Smooth muscle cell (in vitro differentiated cells): ENCODE measurements at regions not wholly inside any gene's neighbourhood (a gene's known extent, or its start where the extent isn't known, plus 50 kb on each side); places are given as distances from the start of the nearest gene placed in this dataset.

Source experiments
- DNase-seq: peaks from one replicate; lab custom pipeline; 2025; ENCODE audit not compliant: unreplicated experiment; lab: John Stamatoyannopoulos, UW
- H2AFZ ChIP-seq: fragments of 200-600 bp; sonication (generic); 2 replicates; pipeline ENCODE4 v1.6.0; 2016; ENCODE audit warnings: antibody characterized with exemption, low read depth, mild to moderate bottlenecking
- H3F3A ChIP-seq: fragments of 200-600 bp; sonication (generic); 2 replicates; pipeline ENCODE4 v1.6.0; 2017; ENCODE audit warnings: antibody characterized with exemption, low read depth
- H3K27ac ChIP-seq: fragments of 200-600 bp; sonication (generic); 2 replicates; pipeline ENCODE4 v1.5.1; 2016; ENCODE audit warnings: low read depth, mild to moderate bottlenecking
- H3K27me3 ChIP-seq: fragments of 200-600 bp; sonication (generic); 2 replicates; pipeline ENCODE4 v1.6.1; 2016; ENCODE audit warnings: low read depth, mild to moderate bottlenecking
- H3K36me3 ChIP-seq: fragments of 200-600 bp; sonication (generic); 2 replicates; pipeline ENCODE4 v1.5.1; 2016; ENCODE audit warnings: low read depth
- H3K4me1 ChIP-seq: fragments of 200-600 bp; sonication (generic); 2 replicates; pipeline ENCODE4 v1.5.1; 2016; ENCODE audit warnings: low read depth
- H3K4me2 ChIP-seq: fragments of 200-600 bp; sonication (generic); 2 replicates; pipeline ENCODE4 v1.6.0; 2016; ENCODE audit warnings: mild to moderate bottlenecking
- H3K4me3 ChIP-seq: fragments of 200-600 bp; sonication (generic); 2 replicates; pipeline ENCODE4 v1.5.1; 2016; ENCODE audit warnings: mild to moderate bottlenecking
- H3K79me2 ChIP-seq: fragments of 200-600 bp; sonication (generic); 2 replicates; pipeline ENCODE4 v1.6.0; 2016; ENCODE audit warnings: low read depth, mild to moderate bottlenecking
- H3K9ac ChIP-seq: fragments of 200-600 bp; sonication (generic); 2 replicates; pipeline ENCODE4 v1.6.0; 2016; ENCODE audit warnings: low read depth
- H3K9me3 ChIP-seq: fragments of 200-600 bp; sonication (generic); replicated peaks from 2 replicates; pipeline ENCODE4 v1.5.1; 2016; ENCODE audit warnings: low read depth
- H4K20me1 ChIP-seq: fragments of 200-600 bp; sonication (generic); 2 replicates; pipeline ENCODE4 v1.6.0; 2016; ENCODE audit warnings: low read depth
- CTCF ChIP-seq: fragments of 200-600 bp; sonication (generic); IDR thresholded peaks from 2 replicates; pipeline ENCODE4 v1.5.1; 2017; ENCODE audit warnings: borderline replicate concordance, mild to moderate bottlenecking, antibody characterized with exemption; ENCODE audit not compliant: insufficient read depth, poor library complexity, severe bottlenecking
- WGBS: methylation state at CpG from one replicate; pipeline ENCODE4 v1.1.7; 2016; ENCODE audit warnings: low lambda C conversion rate; 5-methylcytosine and 5-hydroxymethylcytosine counted together

GRCh38 chr22:49191506-49191980, 636.1 kb downstream of the BRD1 start:
- DNase-seq, result no peak
- no peaks in the 10 kb centered on the region for H3K36me3 ChIP-seq
- no peak overlapping the region for H3K4me2 ChIP-seq
- no peak overlapping the region for H3K9ac ChIP-seq
- H3K27ac ChIP-seq, result no peak overlapping the region
- no peaks in the 10 kb centered on the region for H3K9me3 ChIP-seq
- WGBS, result 89% methylated on average over 16 of the region's 16 CpGs
- no peaks in the 10 kb centered on the region for H3K27me3 ChIP-seq
- no peak overlapping the region for H2AFZ ChIP-seq
- no peaks in the 10 kb centered on the region for H4K20me1 ChIP-seq
- no peaks in the 10 kb centered on the region for H3K79me2 ChIP-seq
- H3K4me1 ChIP-seq, result no peaks in the 10 kb centered on the region
- H3F3A ChIP-seq, result peaks cover 3% of the 10 kb centered on the region
- no peak for TF ChIP-seq CTCF
- H3K4me3 ChIP-seq, result no peak overlapping the region

DNA sequence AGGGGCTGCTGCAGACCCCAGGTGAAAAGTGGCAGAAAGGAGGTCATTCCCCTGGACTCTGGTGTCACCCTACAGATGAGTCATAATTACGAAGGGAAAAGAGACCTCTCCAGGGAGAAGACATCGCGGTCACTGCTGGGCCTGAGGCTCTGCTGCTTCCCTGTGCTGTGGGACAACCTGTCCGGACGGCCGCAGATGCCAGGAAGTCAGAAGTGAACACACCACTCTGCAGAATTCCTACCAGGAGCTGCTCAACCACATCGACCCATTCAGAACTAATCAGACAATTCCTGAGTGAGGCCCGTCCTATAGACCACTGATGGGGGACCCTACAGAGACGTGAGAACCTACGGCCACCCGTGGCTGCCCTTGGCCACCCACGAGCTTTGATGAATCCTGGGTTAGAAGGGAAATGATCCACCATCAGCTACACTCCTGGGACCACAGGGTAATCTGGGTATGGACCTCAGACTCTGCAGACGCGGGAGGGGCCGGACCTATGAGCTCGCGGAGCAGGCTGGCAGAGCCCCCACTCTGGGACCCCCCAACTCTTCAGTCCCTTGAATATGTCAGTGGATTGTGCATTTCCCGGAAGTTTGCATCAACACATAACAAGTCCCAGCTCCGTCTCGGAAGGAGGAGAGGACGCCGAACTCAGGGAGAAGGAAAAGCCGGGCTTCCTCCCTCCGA, 636.7 kb downstream of the BRD1 start:
- no peak for DNase-seq
- no peak for TF ChIP-seq CTCF
- Histone ChIP-seq H3K4me3 (no peak overlapping the region), H3K4me1 (no peaks in the 10 kb centered on the region), H3K27me3 (no peaks in the 10 kb centered on the region), H4K20me1 (no peaks in the 10 kb centered on the region), H3K79me2 (no peaks in the 10 kb centered on the region), H3F3A (peaks cover 3% of the 10 kb centered on the region), H3K27ac (no peak overlapping the region), H3K9me3 (no peaks in the 10 kb centered on the region), H2AFZ (no peak overlapping the region), H3K4me2 (no peak overlapping the region), H3K36me3 (no peaks in the 10 kb centered on the region), H3K9ac (no peak overlapping the region)
- WGBS, result 91% methylated on average over 24 of the region's 24 CpGs

GRCh38 chr22:49189871-49190270, 637.8 kb downstream of the BRD1 start:
- WGBS, result 94% methylated on average over 14 of the region's 14 CpGs
- TF ChIP-seq CTCF, result no peak
- Histone ChIP-seq H2AFZ (no peak overlapping the region), H3K27me3 (no peaks in the 10 kb centered on the region), H3K4me2 (no peak overlapping the region), H3K4me1 (no peaks in the 10 kb centered on the region), H3K36me3 (no peaks in the 10 kb centered on the region), H3F3A (peaks cover 3% of the 10 kb centered on the region), H3K9ac (no peak overlapping the region), H3K4me3 (no peak overlapping the region), H3K9me3 (no peaks in the 10 kb centered on the region), H3K79me2 (no peaks in the 10 kb centered on the region), H4K20me1 (no peaks in the 10 kb centered on the region), H3K27ac (no peak overlapping the region)
- no peak for DNase-seq

DNA sequence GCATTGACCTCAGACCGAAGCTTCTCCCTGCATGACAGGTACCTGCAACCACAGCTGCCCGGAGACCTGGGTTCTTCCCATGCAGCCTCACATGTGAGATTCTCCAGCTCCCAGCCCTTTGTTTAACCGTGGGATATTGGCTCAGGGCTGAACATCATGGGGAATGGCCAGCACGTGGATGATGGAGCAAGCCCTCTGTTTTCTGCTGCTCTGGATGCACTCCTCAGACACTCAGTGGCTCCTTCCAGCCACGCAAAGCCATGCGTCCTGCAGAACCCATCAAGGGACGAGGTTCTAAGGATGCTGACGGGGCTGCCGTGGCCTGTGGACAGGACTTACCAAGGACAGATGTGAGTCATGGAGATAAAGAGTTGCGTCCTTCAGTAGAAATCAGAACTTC, 639.1 kb downstream of the BRD1 start:
- no peaks in the 10 kb centered on the region for H3K4me1 ChIP-seq
- H2AFZ ChIP-seq, result no peak overlapping the region
- H3K9me3 ChIP-seq, result no peaks in the 10 kb centered on the region
- H4K20me1 ChIP-seq, result no peaks in the 10 kb centered on the region
- no peak overlapping the region for H3K27ac ChIP-seq
- H3K79me2 ChIP-seq, result no peaks in the 10 kb centered on the region
- no peak for TF ChIP-seq CTCF
- no peaks in the 10 kb centered on the region for H3K36me3 ChIP-seq
- DNase-seq, result no peak
- no peak overlapping the region for H3K4me3 ChIP-seq
- H3K27me3 ChIP-seq, result no peaks in the 10 kb centered on the region
- H3K4me2 ChIP-seq, result no peak overlapping the region
- WGBS, result 87% methylated on average over 10 of the region's 10 CpGs
- H3F3A ChIP-seq, result peaks cover 3% of the 10 kb centered on the region
- no peak overlapping the region for H3K9ac ChIP-seq
